GM12878 (cell line): ENCODE measurements at regions not wholly inside any gene's neighbourhood (a gene's known extent, or its start where the extent isn't known, plus 50 kb on each side); places are given as distances from the start of the nearest gene placed in this dataset.

Experiments
- ATAC-seq: fragments of 200-7000 bp; cut with Tn5 transposase; 3 replicates; pipeline ENCODE4 v1.9.1; 2020; ENCODE audit warnings: mild to moderate bottlenecking, moderate library complexity
- BruUV-seq: library from RNA; stranded (reverse); fragments of 400-500 nt; replicated peaks from 2 replicates; lab custom pipeline; 2021; lab: Mats Ljungman, UMichigan
- CTCF ChIA-PET: fragments of 300-600 bp; sonication (Branson Sonifier 250); formaldehyde crosslinking; extraction: SDS; loops from one replicate; lab custom pipeline; 2021; ENCODE audit warnings: inconsistent platforms; lab: Yijun Ruan, JAX
- POLR2A ChIA-PET: fragments of 350-600 bp; formaldehyde crosslinking; extraction: SDS; loops from one replicate; lab custom pipeline; 2021; ENCODE audit warnings: inconsistent platforms; lab: Charles Lee
- RAD21 ChIA-PET: fragments of 300-600 bp; sonication (Branson Sonifier 250); formaldehyde crosslinking; loops from one replicate; lab custom pipeline; 2023; ENCODE audit warnings: antibody characterized with exemption; ENCODE audit not compliant: unreplicated experiment; lab: Charles Lee
- SMC1A ChIA-PET: fragments of 300-600 bp; sonication (Branson Sonifier 250); formaldehyde crosslinking; loops from one replicate; lab custom pipeline; 2023; ENCODE audit not compliant: unreplicated experiment, uncharacterized antibody; lab: Charles Lee
- DNase-seq: peaks from one replicate; pipeline ENCODE4 v3.0.0-alpha.2; 2011; ENCODE audit warnings: low read depth, low spot score
- FAIRE-seq: peaks from 3 replicates; lab custom pipeline; 2011; peaks lifted over from hg19 to GRCh38; lab: Jason Lieb, UNC
- H2AFZ ChIP-seq: 2 replicates; pipeline ENCODE4 v1.6.0; 2011; ENCODE audit warnings: low read depth, low read length, control low read depth; ENCODE audit not compliant: control insufficient read depth
- H3K27ac ChIP-seq: 2 replicates; pipeline ENCODE4 v1.5.1; 2011; ENCODE audit warnings: control low read depth; ENCODE audit not compliant: control insufficient read depth, insufficient read depth
- H3K27me3 ChIP-seq, 2 experiments: replicated peaks in 1 of 2; 2 replicates each; pipeline versions ENCODE4 v1.6.0 to v1.6.1; 2011; ENCODE audit warnings: low read length in 1 of 2; ENCODE audit not compliant: control insufficient read depth in 2 of 2, insufficient read depth in 2 of 2
- H3K36me3 ChIP-seq, 2 experiments: 2 replicates each; pipeline ENCODE4 v1.5.1; 2011; ENCODE audit warnings: low read length in 1 of 2; ENCODE audit not compliant: control insufficient read depth in 2 of 2, insufficient read depth in 2 of 2
- H3K4me1 ChIP-seq: 2 replicates; pipeline ENCODE4 v1.6.1; 2011; ENCODE audit warnings: mild to moderate bottlenecking, low read length, moderate library complexity, mixed read lengths; ENCODE audit not compliant: control insufficient read depth, insufficient read depth
- H3K4me2 ChIP-seq: 2 replicates; pipeline ENCODE4 v1.6.0; 2011; ENCODE audit warnings: control low read depth; ENCODE audit not compliant: control insufficient read depth, insufficient read depth
- H3K4me3 ChIP-seq: fragments of 200-600 bp; sonication (generic); 2 replicates; pipeline ENCODE4 v1.5.1; 2016
- H3K79me2 ChIP-seq: 2 replicates; pipeline ENCODE4 v1.6.0; 2011; ENCODE audit warnings: low read length; ENCODE audit not compliant: control insufficient read depth, insufficient read depth
- H3K9ac ChIP-seq: 2 replicates; pipeline ENCODE4 v1.8.0; 2011; ENCODE audit warnings: low read length, control low read depth, mixed read lengths; ENCODE audit not compliant: control insufficient read depth, insufficient read depth
- H3K9me3 ChIP-seq: replicated peaks from 3 replicates; pipeline ENCODE4 v1.5.1; 2011; ENCODE audit warnings: mild to moderate bottlenecking, low read length; ENCODE audit not compliant: control insufficient read depth, insufficient read depth
- H4K20me1 ChIP-seq: 2 replicates; pipeline ENCODE4 v1.6.0; 2011; ENCODE audit not compliant: control insufficient read depth, insufficient read depth
- CBX5 ChIP-seq: sonication (generic); IDR thresholded peaks from 2 replicates; pipeline ENCODE4 v1.6.1; 2016; ENCODE audit warnings: low read depth, moderate library complexity, mild to moderate bottlenecking, inconsistent platforms
- NFIC ChIP-seq: IDR thresholded peaks from 2 replicates; pipeline ENCODE4 v1.6.1; 2012; ENCODE audit warnings: low read depth, mild to moderate bottlenecking, inconsistent platforms, low read length, moderate library complexity
- NFYA ChIP-seq: IDR thresholded peaks from 2 replicates; pipeline ENCODE4 v1.6.1; 2011; ENCODE audit warnings: low read depth, mild to moderate bottlenecking, low read length, improper control_type of control experiment, borderline replicate concordance
- SP1 ChIP-seq: IDR thresholded peaks from one replicate; pipeline ENCODE4 v1.6.1; 2011; ENCODE audit warnings: low read depth, low read length
- ZBED1 ChIP-seq: IDR thresholded peaks from 2 replicates; pipeline ENCODE4 v1.6.1; 2016; ENCODE audit warnings: borderline replicate concordance
- ZNF207 ChIP-seq: fragments of 450-650 bp; IDR thresholded peaks from 2 replicates; pipeline ENCODE4 v1.6.1; 2014; ENCODE audit warnings: antibody characterized with exemption, mild to moderate bottlenecking, borderline replicate concordance
- WGBS: methylation state at CpG from one replicate; pipeline ENCODE4 v1.1.6; 2016; ENCODE audit warnings: low lambda C conversion rate; ENCODE audit not compliant: insufficient replicate concordance, insufficient coverage; ENCODE audit errors: missing lambda C conversion rate; 5-methylcytosine and 5-hydroxymethylcytosine counted together
- in situ Hi-C: fragments of 300-500 bp; cut with MboI; formaldehyde crosslinking; loops from 9 replicates; pipeline ENCODE4 v1.14.3; 2018; ENCODE audit warnings: mixed read lengths
- intact Hi-C: fragments of 100-400 bp; cut with micrococcal nuclease; formaldehyde crosslinking; loops from one replicate; pipeline ENCODE4 v1.14.2; 2022; ENCODE audit not compliant: unreplicated experiment
- TF ChIP-seq, protein P1 (sequence below): IDR thresholded peaks from 2 replicates; pipeline ENCODE4 v1.6.1; 2012; ENCODE audit warnings: low read depth, low read length, improper control_type of control experiment

DNA sequence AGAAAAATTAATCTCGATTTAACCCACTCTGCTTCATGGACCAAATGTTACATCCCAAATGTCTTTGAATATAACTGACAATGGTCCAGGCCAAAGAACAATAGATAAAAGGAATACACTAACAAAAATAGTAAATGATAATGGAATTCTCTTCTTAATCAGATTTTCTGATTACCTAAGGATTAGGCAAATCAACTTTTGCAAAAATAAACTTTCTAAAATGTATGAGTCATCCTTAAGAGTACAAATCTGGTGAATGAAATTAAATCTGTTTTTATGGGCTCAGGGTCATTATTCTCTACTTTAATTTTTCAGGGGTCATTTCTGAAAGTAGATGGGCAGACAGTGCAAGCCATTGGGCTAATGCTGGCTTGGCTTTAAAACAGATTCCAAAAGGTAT, 102.1 kb upstream of the FAM13C start:
- Histone ChIP-seq H3K9me3 (no peaks in the 10 kb centered on the region), H3K9ac (no peak overlapping the region), H3K4me2 (no peak overlapping the region), H3K36me3 (no peaks in the 10 kb centered on the region), H3K4me3 (no peak overlapping the region), H2AFZ (no peak overlapping the region), H3K79me2 (no peaks in the 10 kb centered on the region), H3K27ac (no peak overlapping the region), H3K4me1 (no peaks in the 10 kb centered on the region), H3K27me3 (no peaks in the 10 kb centered on the region), H4K20me1 (no peaks in the 10 kb centered on the region)
- TF ChIP-seq NFIC, result no peak
- no peak for TF ChIP-seq ZNF207
- no peak for TF ChIP-seq SP1
- no peak for TF ChIP-seq NFYA
- no peak for TF ChIP-seq CBX5
- TF ChIP-seq, protein P1, sequence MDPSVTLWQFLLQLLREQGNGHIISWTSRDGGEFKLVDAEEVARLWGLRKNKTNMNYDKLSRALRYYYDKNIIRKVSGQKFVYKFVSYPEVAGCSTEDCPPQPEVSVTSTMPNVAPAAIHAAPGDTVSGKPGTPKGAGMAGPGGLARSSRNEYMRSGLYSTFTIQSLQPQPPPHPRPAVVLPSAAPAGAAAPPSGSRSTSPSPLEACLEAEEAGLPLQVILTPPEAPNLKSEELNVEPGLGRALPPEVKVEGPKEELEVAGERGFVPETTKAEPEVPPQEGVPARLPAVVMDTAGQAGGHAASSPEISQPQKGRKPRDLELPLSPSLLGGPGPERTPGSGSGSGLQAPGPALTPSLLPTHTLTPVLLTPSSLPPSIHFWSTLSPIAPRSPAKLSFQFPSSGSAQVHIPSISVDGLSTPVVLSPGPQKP, result no peak
- no peak for TF ChIP-seq ZBED1
- CTCF ChIA-PET, result interaction anchor here (0.7 to 2.3 kb wide), 4 partner anchors 17 to 893 kb away, joined by 3 to 10 read pairs (median 3); no protein-coding TSS in a partner anchor
- no TSS peak for BruUV-seq
- intact Hi-C loops, result loop anchor here (10.0 kb wide), 1 partner anchor 220 kb away; no protein-coding TSS in a partner anchor
- DNase-seq (no peak), ATAC-seq (no peak), FAIRE-seq (no peak)
- in situ Hi-C loops, result no loop called here
- 11% methylated on average over 1 of the region's 1 CpG for WGBS
- SMC1A ChIA-PET, result interaction anchor here (1.8 kb wide), 2 partner anchors 10 to 512 kb away, joined by 3 to 4 read pairs; no protein-coding TSS in a partner anchor
- POLR2A ChIA-PET, result no interaction called here
- RAD21 ChIA-PET, result interaction anchor here (1.3 kb wide), 1 partner anchor 513 kb away, joined by 4 read pairs; no protein-coding TSS in a partner anchor
